HL-60 (cell line): ENCODE measurements at regions not wholly inside any gene's neighbourhood (a gene's known extent, or its start where the extent isn't known, plus 50 kb on each side); places are given as distances from the start of the nearest gene placed in this dataset.

Experiments
- DNase-seq, 2 experiments: peaks; one replicate each; pipeline ENCODE4 v3.0.0-alpha.2; 2010 to 2020; ENCODE audit warnings: low read depth in 1 of 2, low spot score in 1 of 2
- H3K27ac ChIP-seq: fragments of 250-450 bp; sonication (Bioruptor Pico); replicated peaks from 2 replicates; pipeline ENCODE4 v1.5.1; 2020; ENCODE audit warnings: mild to moderate bottlenecking, moderate library complexity
- H3K27me3 ChIP-seq: fragments of 250-450 bp; sonication (Bioruptor Pico); 2 replicates; pipeline ENCODE4 v1.5.1; 2021; ENCODE audit warnings: mild to moderate bottlenecking, moderate library complexity; ENCODE audit not compliant: insufficient read depth, poor library complexity, severe bottlenecking
- H3K4me3 ChIP-seq: replicated peaks from 2 replicates; pipeline ENCODE4 v1.5.1; 2011; ENCODE audit warnings: mild to moderate bottlenecking, control low read depth, low read length; ENCODE audit not compliant: insufficient read depth
- CTCF ChIP-seq: IDR thresholded peaks from one replicate; pipeline ENCODE4 v1.5.1; 2011; ENCODE audit warnings: low read length, control low read depth, inconsistent platforms; ENCODE audit not compliant: insufficient read depth
- GABPA ChIP-seq: IDR thresholded peaks from 2 replicates; pipeline ENCODE4 v1.6.1; 2012; ENCODE audit warnings: low read depth
- POLR2AphosphoS5 ChIP-seq: IDR thresholded peaks from 2 replicates; pipeline ENCODE4 v1.6.1; 2012; ENCODE audit warnings: low read depth
- REST ChIP-seq: IDR thresholded peaks from 2 replicates; pipeline ENCODE4 v1.6.1; 2012; ENCODE audit warnings: low read depth; ENCODE audit not compliant: insufficient replicate concordance
- SPI1 ChIP-seq: IDR thresholded peaks from 2 replicates; pipeline ENCODE4 v1.6.1; 2012; ENCODE audit warnings: low read depth, mild to moderate bottlenecking, borderline replicate concordance

- no peak for DNase-seq
- Histone ChIP-seq H3K4me3 (no peak overlapping the region), H3K27ac (no peak overlapping the region), H3K27me3 (no peaks in the 10 kb centered on the region)
- TF ChIP-seq GABPA (no peak), SPI1 (no peak), REST (no peak), POLR2AphosphoS5 (no peak), CTCF (no peak)
These were observed 311.1 kb upstream of the JAG1 start for GRCh38 chr20:10984913-10985312.

- no peak overlapping the region for H3K4me3 ChIP-seq
- TF ChIP-seq POLR2AphosphoS5 (no peak), CTCF (no peak), SPI1 (no peak), REST (no peak), GABPA (no peak)
- H3K27ac ChIP-seq: no peak overlapping the region
- DNase-seq: no peak
- no peaks in the 10 kb centered on the region for H3K27me3 ChIP-seq
These were observed 311.7 kb upstream of the JAG1 start for GRCh38 chr20:10985536-10985935.

DNA sequence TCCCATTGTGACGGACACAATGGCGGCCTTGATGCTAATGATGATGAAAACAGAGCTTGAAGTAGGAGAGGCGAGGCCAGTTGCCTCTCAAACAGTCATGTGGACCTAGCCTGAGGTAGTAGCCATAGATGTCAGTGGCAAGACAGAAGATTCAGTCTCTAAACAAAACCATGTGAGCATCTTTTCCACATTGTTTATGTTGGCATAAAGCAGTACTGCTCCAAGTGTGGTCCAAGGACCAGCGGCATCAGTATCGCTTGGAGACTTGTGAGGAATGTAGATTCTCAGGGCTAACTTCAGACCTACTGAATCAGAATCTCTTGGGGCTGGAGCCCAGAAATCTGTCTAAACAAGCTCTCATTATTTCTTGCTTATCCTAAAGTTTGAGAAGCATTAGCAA, 312.8 kb upstream of the JAG1 start:
- Histone ChIP-seq H3K27ac (no peak overlapping the region), H3K27me3 (no peaks in the 10 kb centered on the region), H3K4me3 (no peak overlapping the region)
- DNase-seq: no peak
- no peak for TF ChIP-seq GABPA
- TF ChIP-seq CTCF: no peak
- TF ChIP-seq REST: no peak
- TF ChIP-seq SPI1: no peak
- TF ChIP-seq POLR2AphosphoS5: no peak
